ENCODE measurements at regions not wholly inside any gene's neighbourhood (a gene's known extent, or its start where the extent isn't known, plus 50 kb on each side); places are given as distances from the start of the nearest gene placed in this dataset.

- Histone ChIP-seq H3K4me3 (ENCODE audit: low read length in 2 of 2) (no peak overlapping the region), H3K4me1 (ENCODE audit: control insufficient read depth in 2 of 2, insufficient read depth in 2 of 2, low read length in 2 of 2) (no peaks in the 10 kb centered on the region), H3K36me3 (ENCODE audit: control insufficient read depth in 2 of 2, insufficient read depth in 2 of 2, low read length in 2 of 2) (no peaks in the 10 kb centered on the region), H3K27ac (ENCODE audit: low read depth in 2 of 2, low read length in 2 of 2) (no peak overlapping the region), H3K27me3 (ENCODE audit: control insufficient read depth in 2 of 2, insufficient read depth in 2 of 2, low read length in 2 of 2) (no peaks in the 10 kb centered on the region), H3K9me3 (ENCODE audit: control insufficient read depth in 2 of 2, low read length in 2 of 2) (no peaks in the 10 kb centered on the region), H3K9ac (ENCODE audit: low read depth in 1 of 2, low read length in 2 of 2) (no peak overlapping the region)
Observed at GRCh38 chr12:125996443-125996842, 931.2 kb downstream of the AACS start.

DNA sequence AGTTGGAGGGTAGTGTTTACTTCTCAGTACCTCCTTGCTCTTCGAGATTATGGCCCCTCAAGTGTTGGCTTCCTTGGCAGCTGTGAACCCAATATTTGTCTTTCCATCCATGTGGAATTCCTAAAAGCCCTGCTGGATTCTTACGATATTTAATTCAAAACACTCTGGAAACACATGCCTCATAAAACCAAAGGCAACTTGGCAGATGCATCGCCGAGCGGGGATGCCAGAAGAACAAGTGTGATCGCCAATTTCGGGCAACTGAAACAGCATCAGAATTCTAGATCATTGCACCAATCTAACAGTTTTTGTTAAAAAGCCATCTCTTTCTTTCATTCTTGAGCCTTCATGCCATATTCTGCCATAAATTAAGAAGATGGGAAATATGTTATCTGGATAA, 934.4 kb downstream of the AACS start:
- Histone ChIP-seq H3K27ac (ENCODE audit: low read depth in 2 of 2, low read length in 2 of 2) (no peak overlapping the region), H3K9me3 (ENCODE audit: control insufficient read depth in 2 of 2, low read length in 2 of 2) (no peaks in the 10 kb centered on the region), H3K9ac (ENCODE audit: low read depth in 1 of 2, low read length in 2 of 2) (no peak overlapping the region), H3K36me3 (ENCODE audit: control insufficient read depth in 2 of 2, insufficient read depth in 2 of 2, low read length in 2 of 2) (no peaks in the 10 kb centered on the region), H3K4me3 (ENCODE audit: low read length in 2 of 2) (no peak overlapping the region), H3K4me1 (ENCODE audit: control insufficient read depth in 2 of 2, insufficient read depth in 2 of 2, low read length in 2 of 2) (no peaks in the 10 kb centered on the region), H3K27me3 (ENCODE audit: control insufficient read depth in 2 of 2, insufficient read depth in 2 of 2, low read length in 2 of 2) (no peaks in the 10 kb centered on the region)

GRCh38 chr12:126019385-126019784, 954.1 kb downstream of the AACS start:
- H3K4me1 ChIP-seq (ENCODE audit: control insufficient read depth in 2 of 2, insufficient read depth in 2 of 2, low read length in 2 of 2): no peaks in the 10 kb centered on the region
- H3K36me3 ChIP-seq (ENCODE audit: control insufficient read depth in 2 of 2, insufficient read depth in 2 of 2, low read length in 2 of 2): no peaks in the 10 kb centered on the region
- no peak overlapping the region for H3K4me3 ChIP-seq (ENCODE audit: low read length in 2 of 2)
- H3K27me3 ChIP-seq (ENCODE audit: control insufficient read depth in 2 of 2, insufficient read depth in 2 of 2, low read length in 2 of 2): no peaks in the 10 kb centered on the region
- H3K9ac ChIP-seq (ENCODE audit: low read depth in 1 of 2, low read length in 2 of 2): no peak overlapping the region
- H3K27ac ChIP-seq (ENCODE audit: low read depth in 2 of 2, low read length in 2 of 2): no peak overlapping the region
- no peaks in the 10 kb centered on the region for H3K9me3 ChIP-seq (ENCODE audit: control insufficient read depth in 2 of 2, low read length in 2 of 2)

- H3K4me1 ChIP-seq (ENCODE audit: control insufficient read depth in 2 of 2, insufficient read depth in 2 of 2, low read length in 2 of 2): no peaks in the 10 kb centered on the region
Observed at GRCh38 chr12:126021675-126022074, 956.4 kb downstream of the AACS start.

GRCh38 chr12:126027825-126028224, 962.6 kb downstream of the AACS start:
- no peaks in the 10 kb centered on the region for H3K9me3 ChIP-seq (ENCODE audit: control insufficient read depth in 2 of 2, low read length in 2 of 2)
- H3K4me1 ChIP-seq (ENCODE audit: control insufficient read depth in 2 of 2, insufficient read depth in 2 of 2, low read length in 2 of 2): no peaks in the 10 kb centered on the region
- no peaks in the 10 kb centered on the region for H3K36me3 ChIP-seq (ENCODE audit: control insufficient read depth in 2 of 2, insufficient read depth in 2 of 2, low read length in 2 of 2)
- no peak overlapping the region for H3K4me3 ChIP-seq (ENCODE audit: low read length in 2 of 2)
- H3K27ac ChIP-seq (ENCODE audit: low read depth in 2 of 2, low read length in 2 of 2): no peak overlapping the region
- H3K27me3 ChIP-seq (ENCODE audit: control insufficient read depth in 2 of 2, insufficient read depth in 2 of 2, low read length in 2 of 2): no peaks in the 10 kb centered on the region
- H3K9ac ChIP-seq (ENCODE audit: low read depth in 1 of 2, low read length in 2 of 2): no peak overlapping the region

More at GRCh38 chr12:126021675-126022074, 956.4 kb downstream of the AACS start:
- Histone ChIP-seq H3K9ac (ENCODE audit: low read depth in 1 of 2, low read length in 2 of 2) (no peak overlapping the region), H3K9me3 (ENCODE audit: control insufficient read depth in 2 of 2, low read length in 2 of 2) (no peaks in the 10 kb centered on the region), H3K27me3 (ENCODE audit: control insufficient read depth in 2 of 2, insufficient read depth in 2 of 2, low read length in 2 of 2) (no peaks in the 10 kb centered on the region), H3K36me3 (ENCODE audit: control insufficient read depth in 2 of 2, insufficient read depth in 2 of 2, low read length in 2 of 2) (no peaks in the 10 kb centered on the region), H3K27ac (ENCODE audit: low read depth in 2 of 2, low read length in 2 of 2) (no peak overlapping the region), H3K4me3 (ENCODE audit: low read length in 2 of 2) (no peak overlapping the region)

GRCh38 chr12:126030573-126030972, 965.3 kb downstream of the AACS start:
- Histone ChIP-seq H3K9me3 (ENCODE audit: control insufficient read depth in 2 of 2, low read length in 2 of 2) (peaks cover 0 to 8% of the 10 kb centered on the region in 2 donors), H3K4me1 (ENCODE audit: control insufficient read depth in 2 of 2, insufficient read depth in 2 of 2, low read length in 2 of 2) (no peaks in the 10 kb centered on the region), H3K27ac (ENCODE audit: low read depth in 2 of 2, low read length in 2 of 2) (no peak overlapping the region), H3K9ac (ENCODE audit: low read depth in 1 of 2, low read length in 2 of 2) (no peak overlapping the region), H3K27me3 (ENCODE audit: control insufficient read depth in 2 of 2, insufficient read depth in 2 of 2, low read length in 2 of 2) (no peaks in the 10 kb centered on the region), H3K4me3 (ENCODE audit: low read length in 2 of 2) (no peak overlapping the region), H3K36me3 (ENCODE audit: control insufficient read depth in 2 of 2, insufficient read depth in 2 of 2, low read length in 2 of 2) (no peaks in the 10 kb centered on the region)

DNA sequence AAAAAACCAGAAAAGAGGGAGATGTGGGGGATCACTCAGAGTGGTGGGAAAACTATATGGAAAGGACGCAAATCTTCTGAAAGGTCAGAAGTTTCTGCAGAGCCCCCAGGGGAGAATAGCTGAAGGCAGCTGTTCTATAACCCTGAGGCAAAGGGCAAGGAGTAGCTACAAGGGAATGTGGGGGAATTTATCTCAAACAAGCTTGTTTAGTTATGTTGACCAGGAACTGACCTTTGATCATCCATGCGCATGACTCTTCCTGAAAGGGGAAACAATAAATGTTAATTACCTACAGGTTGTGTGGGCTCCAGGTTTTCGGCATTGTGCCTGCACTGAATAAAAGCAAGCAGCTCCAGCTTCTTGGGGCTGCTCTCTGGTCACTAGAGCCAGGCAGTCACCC, 968.5 kb downstream of the AACS start:
- Histone ChIP-seq H3K27ac (ENCODE audit: low read depth in 2 of 2, low read length in 2 of 2) (peak overlapping the region in 1 of 2 donors; percentile 15), H3K9ac (ENCODE audit: low read depth in 1 of 2, low read length in 2 of 2) (no peak overlapping the region)

DNA sequence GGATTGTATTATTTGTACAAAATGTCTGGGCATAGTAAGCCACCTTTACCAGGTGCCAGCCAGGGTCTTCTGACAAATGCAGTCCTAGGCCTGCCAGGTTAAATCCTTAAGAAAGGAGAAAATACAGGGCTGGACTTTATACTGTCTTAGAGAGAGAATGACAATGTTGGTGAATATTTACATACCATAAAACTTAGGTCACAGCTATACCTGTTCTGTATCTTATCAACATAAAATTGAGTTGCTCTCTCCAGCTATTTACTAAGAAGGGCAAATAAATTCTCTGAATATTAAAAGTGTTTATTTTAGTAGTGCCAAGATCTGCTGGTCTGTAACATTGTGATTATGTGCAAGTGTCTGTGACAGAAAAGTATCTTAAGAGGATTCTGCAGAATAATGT, 971.1 kb downstream of the AACS start:
- Histone ChIP-seq H3K36me3 (ENCODE audit: control insufficient read depth in 2 of 2, insufficient read depth in 2 of 2, low read length in 2 of 2) (no peaks in the 10 kb centered on the region), H3K27ac (ENCODE audit: low read depth in 2 of 2, low read length in 2 of 2) (peak overlapping the region in 1 of 2 donors; percentile 10), H3K4me3 (ENCODE audit: low read length in 2 of 2) (no peak overlapping the region), H3K27me3 (ENCODE audit: control insufficient read depth in 2 of 2, insufficient read depth in 2 of 2, low read length in 2 of 2) (no peaks in the 10 kb centered on the region), H3K9ac (ENCODE audit: low read depth in 1 of 2, low read length in 2 of 2) (no peak overlapping the region), H3K9me3 (ENCODE audit: control insufficient read depth in 2 of 2, low read length in 2 of 2) (peaks cover 0 to 8% of the 10 kb centered on the region in 2 donors), H3K4me1 (ENCODE audit: control insufficient read depth in 2 of 2, insufficient read depth in 2 of 2, low read length in 2 of 2) (no peaks in the 10 kb centered on the region)

More for the DNA sequence above, 968.5 kb downstream of the AACS start:
- H3K4me3 ChIP-seq (ENCODE audit: low read length in 2 of 2): no peak overlapping the region
- H3K4me1 ChIP-seq (ENCODE audit: control insufficient read depth in 2 of 2, insufficient read depth in 2 of 2, low read length in 2 of 2): no peaks in the 10 kb centered on the region
- peaks cover 0 to 8% of the 10 kb centered on the region in 2 donors for H3K9me3 ChIP-seq (ENCODE audit: control insufficient read depth in 2 of 2, low read length in 2 of 2)
- no peaks in the 10 kb centered on the region for H3K36me3 ChIP-seq (ENCODE audit: control insufficient read depth in 2 of 2, insufficient read depth in 2 of 2, low read length in 2 of 2)
- H3K27me3 ChIP-seq (ENCODE audit: control insufficient read depth in 2 of 2, insufficient read depth in 2 of 2, low read length in 2 of 2): no peaks in the 10 kb centered on the region

DNA sequence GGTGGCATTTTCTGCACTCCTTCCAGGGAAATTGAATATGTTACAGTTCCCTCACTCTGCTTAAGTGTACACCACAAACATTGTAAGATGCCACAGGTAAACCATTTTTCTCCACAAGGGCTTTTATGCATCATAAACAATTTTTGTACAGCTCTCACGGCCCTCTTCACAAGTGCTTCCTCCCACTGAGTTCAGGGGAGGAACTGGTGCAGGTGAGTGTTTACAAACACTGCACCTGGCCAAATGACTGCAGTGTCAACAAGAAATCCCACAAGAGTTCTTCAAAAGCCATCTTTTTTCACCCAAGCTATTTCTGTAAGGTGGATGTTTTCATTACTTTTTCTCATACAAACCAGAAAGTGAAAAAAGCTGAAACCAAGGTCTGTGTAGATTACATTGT, 973.2 kb downstream of the AACS start:
- Histone ChIP-seq H3K36me3 (ENCODE audit: control insufficient read depth in 2 of 2, insufficient read depth in 2 of 2, low read length in 2 of 2) (no peaks in the 10 kb centered on the region), H3K4me1 (ENCODE audit: control insufficient read depth in 2 of 2, insufficient read depth in 2 of 2, low read length in 2 of 2) (no peaks in the 10 kb centered on the region), H3K9me3 (ENCODE audit: control insufficient read depth in 2 of 2, low read length in 2 of 2) (peaks cover 0 to 8% of the 10 kb centered on the region in 2 donors), H3K27ac (ENCODE audit: low read depth in 2 of 2, low read length in 2 of 2) (no peak overlapping the region), H3K27me3 (ENCODE audit: control insufficient read depth in 2 of 2, insufficient read depth in 2 of 2, low read length in 2 of 2) (no peaks in the 10 kb centered on the region), H3K4me3 (ENCODE audit: low read length in 2 of 2) (no peak overlapping the region), H3K9ac (ENCODE audit: low read depth in 1 of 2, low read length in 2 of 2) (no peak overlapping the region)

DNA sequence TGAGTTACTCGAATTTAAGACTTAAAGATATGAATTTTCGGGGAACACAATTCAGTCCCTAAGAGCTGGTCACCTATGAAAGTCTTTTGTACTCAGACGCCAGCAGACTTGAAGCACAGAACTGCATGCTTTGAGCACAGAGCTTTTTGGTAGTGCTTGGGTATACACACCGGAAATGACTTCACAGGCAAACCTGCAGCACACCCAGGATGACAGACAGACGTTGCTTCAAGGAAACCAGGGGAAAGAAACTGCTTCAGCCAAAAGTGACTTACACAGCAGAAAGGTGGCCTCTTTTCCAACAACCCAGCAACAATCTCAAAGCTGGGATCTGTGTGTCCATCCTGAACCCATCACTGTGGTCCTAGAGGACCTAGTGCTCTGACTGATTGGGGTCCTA, 975.1 kb downstream of the AACS start:
- H3K4me1 ChIP-seq (ENCODE audit: control insufficient read depth in 2 of 2, insufficient read depth in 2 of 2, low read length in 2 of 2): no peaks in the 10 kb centered on the region
- no peak overlapping the region for H3K9ac ChIP-seq (ENCODE audit: low read depth in 1 of 2, low read length in 2 of 2)
- H3K9me3 ChIP-seq (ENCODE audit: control insufficient read depth in 2 of 2, low read length in 2 of 2): peaks cover 0 to 2% of the 10 kb centered on the region in 2 donors
- H3K27me3 ChIP-seq (ENCODE audit: control insufficient read depth in 2 of 2, insufficient read depth in 2 of 2, low read length in 2 of 2): no peaks in the 10 kb centered on the region
- no peaks in the 10 kb centered on the region for H3K36me3 ChIP-seq (ENCODE audit: control insufficient read depth in 2 of 2, insufficient read depth in 2 of 2, low read length in 2 of 2)
- H3K4me3 ChIP-seq (ENCODE audit: low read length in 2 of 2): no peak overlapping the region
- H3K27ac ChIP-seq (ENCODE audit: low read depth in 2 of 2, low read length in 2 of 2): no peak overlapping the region

GRCh38 chr12:126042286-126042685, 977.1 kb downstream of the AACS start:
- Histone ChIP-seq H3K36me3 (ENCODE audit: control insufficient read depth in 2 of 2, insufficient read depth in 2 of 2, low read length in 2 of 2) (no peaks in the 10 kb centered on the region), H3K27me3 (ENCODE audit: control insufficient read depth in 2 of 2, insufficient read depth in 2 of 2, low read length in 2 of 2) (no peaks in the 10 kb centered on the region), H3K9ac (ENCODE audit: low read depth in 1 of 2, low read length in 2 of 2) (no peak overlapping the region), H3K4me1 (ENCODE audit: control insufficient read depth in 2 of 2, insufficient read depth in 2 of 2, low read length in 2 of 2) (no peaks in the 10 kb centered on the region), H3K27ac (ENCODE audit: low read depth in 2 of 2, low read length in 2 of 2) (no peak overlapping the region), H3K4me3 (ENCODE audit: low read length in 2 of 2) (no peak overlapping the region), H3K9me3 (ENCODE audit: control insufficient read depth in 2 of 2, low read length in 2 of 2) (no peaks in the 10 kb centered on the region)
